Tibial artery (tissue), 4 donors: ENCODE measurements at regions not wholly inside any gene's neighbourhood (a gene's known extent, or its start where the extent isn't known, plus 50 kb on each side); places are given as distances from the start of the nearest gene placed in this dataset.

Experiments
- DNase-seq, 2 donors: peaks; one replicate each; pipeline ENCODE4 v3.0.0-alpha.2; 2019
- H3K27ac ChIP-seq, 2 donors: fragments of 200-600 bp; sonication (generic) in 1 of 2; 1 replicate in 1 of 2; 2 replicates in 1 of 2; pipeline ENCODE4 v1.5.1; 2018 to 2019; ENCODE audit warnings: mild to moderate bottlenecking in 1 of 2
- H3K27me3 ChIP-seq, 2 donors: fragments of 200-600 bp; sonication (generic) in 1 of 2; one replicate each; pipeline versions ENCODE4 v1.5.1 to v1.6.0; 2016 to 2019
- H3K36me3 ChIP-seq, 3 donors: fragments of 200-600 bp; sonication (generic) in 2 of 3; one replicate each; pipeline ENCODE4 v1.5.1; 2016 to 2019; ENCODE audit warnings: mild to moderate bottlenecking in 2 of 3
- H3K4me1 ChIP-seq, 4 donors: fragments of 200-600 bp; sonication (generic) in 2 of 4; 1 replicate in 3 of 4; 2 replicates in 1 of 4; pipeline ENCODE4 v1.5.1; 2016 to 2019
- H3K4me3 ChIP-seq, 2 donors: fragments of 200-600 bp; sonication (generic) in 1 of 2; 1 replicate in 1 of 2; 2 replicates in 1 of 2; pipeline ENCODE4 v1.5.1; 2018 to 2019; ENCODE audit warnings: mild to moderate bottlenecking in 2 of 2
- H3K9me3 ChIP-seq, 3 donors: fragments of 200-600 bp; sonication (generic) in 1 of 3; one replicate each; pipeline ENCODE4 v1.5.1; 2016 to 2019
- intact Hi-C: fragments of 100-400 bp; cut with DNase I; formaldehyde crosslinking; loops from one replicate; pipeline ENCODE4 v1.15.0; 2023; ENCODE audit warnings: low total_unique reads
- TF ChIP-seq, protein P1 (sequence below), 2 experiments: fragments of 200-600 bp in 1 of 2; fragments of 450-650 bp in 1 of 2; IDR thresholded peaks; one replicate each; pipeline ENCODE4 v1.5.1; 2017 to 2019; ENCODE audit warnings: antibody characterized with exemption in 2 of 2, mild to moderate bottlenecking in 1 of 2, moderate library complexity in 1 of 2

GRCh38 chr1:72620453-72620852 lies 338.1 kb upstream of the NEGR1 start:
- H3K4me3 ChIP-seq = no peak overlapping the region
- H3K27ac ChIP-seq = no peak overlapping the region
- H3K4me1 ChIP-seq = peaks cover 0 to 14% (median 3%) of the 10 kb centered on the region in 4 donors
- H3K9me3 ChIP-seq = no peaks in the 10 kb centered on the region
- TF ChIP-seq, protein P1, sequence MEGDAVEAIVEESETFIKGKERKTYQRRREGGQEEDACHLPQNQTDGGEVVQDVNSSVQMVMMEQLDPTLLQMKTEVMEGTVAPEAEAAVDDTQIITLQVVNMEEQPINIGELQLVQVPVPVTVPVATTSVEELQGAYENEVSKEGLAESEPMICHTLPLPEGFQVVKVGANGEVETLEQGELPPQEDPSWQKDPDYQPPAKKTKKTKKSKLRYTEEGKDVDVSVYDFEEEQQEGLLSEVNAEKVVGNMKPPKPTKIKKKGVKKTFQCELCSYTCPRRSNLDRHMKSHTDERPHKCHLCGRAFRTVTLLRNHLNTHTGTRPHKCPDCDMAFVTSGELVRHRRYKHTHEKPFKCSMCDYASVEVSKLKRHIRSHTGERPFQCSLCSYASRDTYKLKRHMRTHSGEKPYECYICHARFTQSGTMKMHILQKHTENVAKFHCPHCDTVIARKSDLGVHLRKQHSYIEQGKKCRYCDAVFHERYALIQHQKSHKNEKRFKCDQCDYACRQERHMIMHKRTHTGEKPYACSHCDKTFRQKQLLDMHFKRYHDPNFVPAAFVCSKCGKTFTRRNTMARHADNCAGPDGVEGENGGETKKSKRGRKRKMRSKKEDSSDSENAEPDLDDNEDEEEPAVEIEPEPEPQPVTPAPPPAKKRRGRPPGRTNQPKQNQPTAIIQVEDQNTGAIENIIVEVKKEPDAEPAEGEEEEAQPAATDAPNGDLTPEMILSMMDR (IDR thresholded peaks at IDR 0.05) = no peak
- intact Hi-C loops = no loop called here
- H3K27me3 ChIP-seq = no peaks in the 10 kb centered on the region
- H3K36me3 ChIP-seq = no peaks in the 10 kb centered on the region
- DNase-seq = no peak

DNA sequence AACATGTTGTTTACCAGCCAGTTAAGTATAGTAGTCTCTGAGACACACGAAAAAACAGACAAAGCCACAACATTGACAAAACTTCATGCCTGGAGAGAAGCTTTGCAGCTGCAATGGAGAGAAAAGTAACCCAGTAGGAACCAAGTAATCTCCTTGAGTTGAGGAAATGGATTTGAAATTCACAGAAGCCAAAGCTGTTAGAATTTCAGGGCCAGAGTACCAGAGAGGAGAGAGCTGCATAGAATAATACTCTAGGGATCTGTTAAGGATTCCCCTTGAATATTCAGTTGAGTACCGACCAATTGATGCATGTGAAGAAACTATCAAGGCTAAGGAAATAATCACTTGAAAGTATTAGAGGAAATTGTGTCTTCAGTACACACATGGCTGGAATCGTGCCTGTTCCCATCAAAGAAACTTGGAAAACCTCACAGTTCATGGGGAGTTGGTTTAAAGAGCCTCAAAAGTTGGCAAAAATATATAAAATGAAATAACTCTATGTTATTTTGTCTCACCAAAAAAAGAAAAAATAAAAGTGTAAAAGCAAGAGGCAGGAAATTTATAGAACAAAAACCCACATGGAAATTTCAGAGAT lies 324.0 kb upstream of the NEGR1 start:
- intact Hi-C loops = no loop called here
- H3K4me1 ChIP-seq = no peaks in the 10 kb centered on the region
- no peaks in the 10 kb centered on the region for H3K36me3 ChIP-seq
- no peak overlapping the region for H3K27ac ChIP-seq
- H3K27me3 ChIP-seq = no peaks in the 10 kb centered on the region
- TF ChIP-seq, protein P1 (IDR thresholded peaks at IDR 0.05) = no peak
- no peak overlapping the region for H3K4me3 ChIP-seq
- no peaks in the 10 kb centered on the region for H3K9me3 ChIP-seq
- DNase-seq = no peak

DNA sequence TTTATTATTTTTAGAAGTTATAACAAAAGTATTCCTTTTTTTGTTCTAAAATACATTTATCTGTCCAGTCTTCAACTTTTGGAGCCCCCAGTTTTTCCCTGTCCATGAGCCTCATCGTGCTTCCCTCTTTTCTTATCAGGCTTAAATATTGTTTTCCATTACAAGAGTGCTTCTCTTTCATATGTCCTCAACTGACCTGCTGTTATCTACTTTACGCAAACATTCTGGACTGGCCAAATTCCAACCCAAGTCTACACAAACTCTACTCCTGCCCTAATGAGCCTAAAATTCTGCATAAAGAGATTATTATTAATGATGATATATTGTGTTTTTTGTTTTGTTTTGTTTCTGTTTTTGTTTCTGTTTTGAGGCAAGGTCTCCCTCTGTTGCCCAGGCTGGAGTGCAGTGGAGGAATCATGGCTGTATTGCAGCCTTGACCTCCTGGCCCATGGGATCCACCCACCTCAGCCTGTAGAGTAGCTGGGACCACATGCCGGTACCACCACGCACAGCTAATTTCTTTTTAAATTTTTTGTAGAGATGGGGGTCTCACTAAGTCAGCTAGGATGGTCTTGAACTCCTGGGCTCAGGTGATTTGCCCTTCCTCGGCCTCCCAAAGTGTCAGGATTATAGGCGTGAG lies 318.8 kb upstream of the NEGR1 start:
- H3K27ac ChIP-seq = no peak overlapping the region
- H3K36me3 ChIP-seq = no peaks in the 10 kb centered on the region
- no peak overlapping the region for H3K4me3 ChIP-seq
- no peak for DNase-seq
- TF ChIP-seq, protein P1 (IDR thresholded peaks at IDR 0.05) = no peak
- no peaks in the 10 kb centered on the region for H3K27me3 ChIP-seq
- no peaks in the 10 kb centered on the region for H3K4me1 ChIP-seq
- intact Hi-C loops = no loop called here
- no peaks in the 10 kb centered on the region for H3K9me3 ChIP-seq

DNA sequence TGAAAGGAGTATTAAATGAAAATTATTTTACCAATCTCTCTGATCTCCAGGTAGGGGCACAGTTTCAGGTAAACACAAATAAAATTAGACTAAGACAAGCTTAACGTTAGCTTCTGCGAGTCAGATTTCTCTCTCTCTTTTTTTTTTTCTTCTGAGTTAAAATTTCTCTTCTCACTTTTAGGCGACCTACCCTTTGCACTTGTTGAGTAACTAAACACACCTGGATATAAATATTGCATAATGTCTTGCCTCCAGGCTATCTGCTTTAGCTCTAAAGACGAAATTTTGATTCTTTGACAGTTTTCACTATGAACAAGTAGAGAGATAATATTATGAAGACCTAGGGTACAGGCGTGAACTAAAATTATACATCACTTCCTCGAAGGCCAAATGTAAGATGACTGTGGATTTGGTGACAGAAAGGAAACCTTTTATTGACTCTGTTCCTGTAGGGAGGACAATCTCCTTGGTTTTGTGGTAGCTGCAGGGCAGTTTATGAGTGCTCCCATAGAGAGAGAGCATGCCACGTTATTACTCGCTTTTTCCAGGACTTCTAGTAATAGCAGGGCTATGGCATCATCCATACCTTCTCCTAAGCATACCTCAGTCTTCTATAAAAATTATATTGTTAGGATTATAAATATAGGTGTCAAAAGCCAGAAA lies 303.8 kb upstream of the NEGR1 start:
- intact Hi-C loops = no loop called here
- DNase-seq = no peak
- Histone ChIP-seq H3K4me1 (no peaks in the 10 kb centered on the region), H3K27me3 (no peaks in the 10 kb centered on the region), H3K4me3 (no peak overlapping the region), H3K36me3 (no peaks in the 10 kb centered on the region), H3K9me3 (no peaks in the 10 kb centered on the region), H3K27ac (no peak overlapping the region)
- TF ChIP-seq, protein P1 (IDR thresholded peaks at IDR 0.05) = no peak

- no peak overlapping the region for H3K27ac ChIP-seq
- no peak for DNase-seq
- no peak overlapping the region for H3K4me3 ChIP-seq
- TF ChIP-seq, protein P1 (IDR thresholded peaks at IDR 0.05) = no peak
- H3K36me3 ChIP-seq = no peaks in the 10 kb centered on the region
- H3K9me3 ChIP-seq = no peaks in the 10 kb centered on the region
- intact Hi-C loops = no loop called here
- H3K27me3 ChIP-seq = no peaks in the 10 kb centered on the region
- H3K4me1 ChIP-seq = no peaks in the 10 kb centered on the region
These were observed 297.3 kb upstream of the NEGR1 start for GRCh38 chr1:72579629-72580028.
